GM21825 (cell line): ENCODE measurements at regions not wholly inside any gene's neighbourhood (a gene's known extent, or its start where the extent isn't known, plus 50 kb on each side); places are given as distances from the start of the nearest gene placed in this dataset.

Source experiments
- ATAC-seq: cut with Tn5 transposase; IDR thresholded peaks from one replicate; pipeline ENCODE4 v1.9.1; 2021; ENCODE audit warnings: mild to moderate bottlenecking, moderate library complexity; ENCODE audit not compliant: unreplicated experiment

GRCh38 chr1:55703726-55704363, 488.7 kb upstream of the USP24 start:
- ATAC-seq = no peak

GRCh38 chr1:55702064-55702463, 486.9 kb upstream of the USP24 start:
- ATAC-seq = no peak

DNA sequence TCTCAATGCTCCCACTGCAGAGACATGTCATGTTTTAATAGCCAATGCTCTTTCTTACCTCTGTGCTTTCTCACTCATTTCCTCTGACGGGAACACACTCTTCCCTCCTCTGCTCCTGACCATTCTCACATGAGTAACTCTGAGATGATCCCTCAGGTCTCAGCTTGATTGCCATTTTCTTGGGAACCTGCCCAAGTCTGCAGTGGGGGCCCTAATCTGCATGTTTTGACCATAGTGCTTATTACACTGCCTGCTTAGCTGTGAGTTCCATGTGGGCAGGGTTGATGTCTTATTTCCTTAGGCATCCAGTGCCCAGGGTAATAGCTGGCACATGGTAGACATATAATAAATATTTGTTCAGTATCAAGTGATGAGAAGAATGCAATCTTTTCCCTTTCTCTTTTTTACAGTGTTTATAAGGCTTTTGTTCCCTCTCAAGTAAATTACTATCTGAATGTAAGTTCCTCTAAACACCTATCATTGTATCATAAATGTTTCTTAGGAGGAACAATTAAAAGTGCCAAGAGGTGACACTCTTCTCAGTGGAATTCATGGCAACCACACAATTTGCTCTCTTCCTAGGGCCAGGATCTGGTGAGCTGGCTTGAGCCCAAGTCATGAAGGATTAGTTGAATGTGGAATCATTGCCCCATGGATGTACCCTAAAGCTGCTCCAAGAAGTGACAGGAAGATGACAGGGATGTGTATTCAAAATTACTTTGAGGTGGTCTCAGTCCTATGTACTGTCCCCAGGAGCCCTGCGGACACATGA, 485.4 kb upstream of the USP24 start:
- no peak for ATAC-seq

GRCh38 chr1:55699228-55699627, 484.1 kb upstream of the USP24 start:
- ATAC-seq = no peak

GRCh38 chr1:55697997-55698535, 482.9 kb upstream of the USP24 start:
- ATAC-seq = no peak

DNA sequence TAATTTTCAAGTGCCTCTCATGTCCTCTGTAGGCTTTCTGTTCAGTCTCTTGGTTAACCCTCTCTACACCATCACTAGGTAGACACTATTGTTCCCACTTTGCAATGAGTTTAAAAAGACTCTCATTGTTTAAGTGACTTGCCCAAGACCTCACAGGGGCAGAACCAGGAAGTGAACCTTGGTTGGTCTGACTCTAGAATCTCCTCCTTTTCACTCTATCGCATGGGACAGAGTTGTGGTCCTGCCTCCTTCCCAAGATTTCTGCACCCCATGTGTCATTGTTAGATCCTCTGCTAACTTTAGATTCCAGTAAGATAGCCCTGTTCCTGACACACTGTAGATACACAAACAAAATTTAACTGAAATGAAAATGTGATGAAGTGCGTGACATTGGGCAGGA, 481.7 kb upstream of the USP24 start:
- ATAC-seq = no peak

DNA sequence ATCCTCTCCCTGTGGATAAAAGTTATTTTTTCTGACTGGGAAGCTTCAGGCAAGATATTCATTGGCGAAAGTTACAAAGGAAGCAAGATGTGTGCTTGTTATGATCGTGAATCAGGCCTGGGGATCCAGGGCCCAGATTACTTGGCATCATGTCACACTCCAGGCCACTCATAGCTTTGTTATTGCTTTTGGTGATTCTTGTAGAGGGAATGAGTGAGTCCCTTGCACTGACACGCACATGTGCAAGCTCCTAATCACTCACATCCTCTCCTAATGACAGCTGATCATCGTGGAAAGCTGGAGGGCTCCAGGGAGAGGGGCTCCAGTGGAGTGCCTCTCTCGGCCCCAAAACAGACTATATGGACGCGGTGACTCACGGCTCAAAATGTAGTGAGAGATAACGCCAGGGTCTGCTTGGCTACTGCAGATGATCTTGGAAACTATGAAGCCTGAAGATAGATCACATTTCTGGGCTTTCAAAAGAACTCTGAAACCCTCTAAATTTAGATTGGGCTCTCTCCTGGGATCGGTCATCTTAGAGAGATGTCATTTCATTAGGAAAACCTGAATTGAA, 481.1 kb upstream of the USP24 start:
- ATAC-seq = no peak

GRCh38 chr1:55695552-55695951, 480.4 kb upstream of the USP24 start:
- ATAC-seq = no peak

DNA sequence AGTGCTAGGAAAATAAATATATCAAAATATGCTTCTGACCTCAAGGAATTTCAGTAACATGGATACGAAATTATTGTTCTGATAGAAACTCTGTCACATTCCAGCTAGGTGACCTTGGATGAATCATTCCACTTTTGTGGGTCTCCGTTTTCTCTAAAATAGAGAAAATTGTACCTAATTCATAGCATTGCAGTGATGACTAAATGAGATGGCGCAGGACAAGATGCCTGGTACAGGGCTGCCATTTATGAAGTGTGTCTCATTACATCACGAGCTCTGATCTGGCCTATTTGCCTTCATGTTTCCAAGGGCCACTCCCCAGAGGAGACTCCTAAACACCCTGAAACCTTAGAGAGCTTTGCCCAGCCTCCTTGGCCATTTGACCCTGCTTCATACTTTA, 480.0 kb upstream of the USP24 start:
- ATAC-seq = no peak

DNA sequence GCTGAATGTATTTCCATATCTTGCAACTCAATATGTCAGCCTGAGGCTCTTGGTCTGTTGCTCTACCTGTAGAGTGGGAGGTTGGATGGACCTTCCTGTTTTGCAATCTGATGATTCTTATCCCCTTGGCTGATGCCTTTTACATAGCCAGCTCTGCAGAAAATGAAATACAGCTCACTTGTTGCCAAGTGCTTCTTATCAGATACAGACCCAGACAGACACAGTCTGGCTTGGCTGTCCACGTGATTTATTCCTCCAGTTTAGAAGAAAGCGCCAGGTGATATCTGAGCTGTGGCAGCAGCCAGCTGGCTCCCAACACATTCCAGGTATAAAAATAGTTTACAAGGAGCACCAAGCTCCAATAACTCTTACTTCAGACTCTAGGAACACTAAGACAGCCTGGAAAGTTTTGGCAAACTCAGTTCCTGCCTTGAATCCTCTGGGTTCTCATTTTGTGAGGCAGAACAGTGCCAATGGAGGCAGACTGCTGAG, 479.2 kb upstream of the USP24 start:
- ATAC-seq = no peak

- ATAC-seq = no peak
Observed at GRCh38 chr1:55692726-55693125, 477.6 kb upstream of the USP24 start.

DNA sequence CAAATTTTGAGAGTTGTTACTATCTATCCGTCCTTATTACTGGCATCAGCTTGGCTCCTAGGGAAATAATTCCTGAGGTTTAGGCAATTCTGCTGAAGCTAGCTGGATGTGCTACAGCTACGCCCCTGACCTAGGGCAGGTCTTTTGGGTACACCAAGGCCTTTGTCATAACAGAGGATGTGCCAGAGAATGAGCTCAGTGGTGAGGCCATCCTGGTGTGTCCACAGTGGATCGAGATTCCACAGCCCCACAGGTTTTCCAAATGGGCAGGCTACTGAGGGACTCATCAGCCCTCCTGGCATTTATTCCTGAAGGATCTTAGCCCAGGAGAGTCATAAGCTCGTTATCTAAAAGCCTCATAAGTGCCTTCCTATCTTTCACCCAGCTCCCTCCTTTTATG, 475.2 kb upstream of the USP24 start:
- ATAC-seq = no peak

DNA sequence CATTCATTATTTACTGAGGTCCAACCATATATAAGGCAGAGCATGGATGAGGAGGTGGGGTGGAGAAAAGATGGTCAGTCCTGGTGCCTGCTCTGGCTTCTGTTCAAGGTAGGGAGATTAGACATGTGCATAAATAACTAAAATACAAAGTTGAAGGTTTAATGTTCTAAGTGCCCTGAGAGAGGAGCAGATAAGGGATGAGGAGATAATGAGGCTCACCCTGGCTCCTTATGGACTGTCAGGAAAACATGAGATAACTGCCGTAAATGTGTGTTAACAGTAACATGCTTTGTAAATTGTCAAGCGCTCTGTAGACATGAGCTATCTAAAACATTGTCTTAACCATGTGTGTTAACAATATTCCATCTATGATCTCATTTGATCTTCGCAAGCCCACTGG, 474.6 kb upstream of the USP24 start:
- no peak for ATAC-seq

- no peak for ATAC-seq
Observed at GRCh38 chr1:55685560-55685959, 470.4 kb upstream of the USP24 start.

- no peak for ATAC-seq
Observed at GRCh38 chr1:55684131-55684650, 469.0 kb upstream of the USP24 start.

DNA sequence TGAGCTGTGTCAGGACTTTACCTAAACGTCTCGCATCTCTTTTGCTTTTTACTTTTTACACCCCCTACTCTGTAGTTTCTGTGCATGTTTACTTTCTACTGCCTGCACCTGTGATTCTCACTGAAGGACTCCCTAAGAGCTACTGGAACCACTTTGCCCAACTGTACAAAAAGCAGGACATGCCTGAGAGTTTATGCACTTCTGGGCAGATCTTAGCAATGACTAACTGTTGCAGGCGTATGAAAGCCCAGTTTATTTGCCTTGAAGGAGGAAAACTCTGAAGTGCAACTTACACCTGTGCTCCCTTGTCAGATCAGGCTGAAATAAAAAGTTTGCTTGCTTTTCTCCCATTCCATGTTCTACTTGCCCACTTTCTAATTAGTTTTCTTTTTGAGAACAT, 467.0 kb upstream of the USP24 start:
- ATAC-seq = no peak

- no peak for ATAC-seq
Observed at GRCh38 chr1:55679971-55680370, 464.8 kb upstream of the USP24 start.

- ATAC-seq = no peak
Observed at GRCh38 chr1:55673416-55673815, 458.3 kb upstream of the USP24 start.

DNA sequence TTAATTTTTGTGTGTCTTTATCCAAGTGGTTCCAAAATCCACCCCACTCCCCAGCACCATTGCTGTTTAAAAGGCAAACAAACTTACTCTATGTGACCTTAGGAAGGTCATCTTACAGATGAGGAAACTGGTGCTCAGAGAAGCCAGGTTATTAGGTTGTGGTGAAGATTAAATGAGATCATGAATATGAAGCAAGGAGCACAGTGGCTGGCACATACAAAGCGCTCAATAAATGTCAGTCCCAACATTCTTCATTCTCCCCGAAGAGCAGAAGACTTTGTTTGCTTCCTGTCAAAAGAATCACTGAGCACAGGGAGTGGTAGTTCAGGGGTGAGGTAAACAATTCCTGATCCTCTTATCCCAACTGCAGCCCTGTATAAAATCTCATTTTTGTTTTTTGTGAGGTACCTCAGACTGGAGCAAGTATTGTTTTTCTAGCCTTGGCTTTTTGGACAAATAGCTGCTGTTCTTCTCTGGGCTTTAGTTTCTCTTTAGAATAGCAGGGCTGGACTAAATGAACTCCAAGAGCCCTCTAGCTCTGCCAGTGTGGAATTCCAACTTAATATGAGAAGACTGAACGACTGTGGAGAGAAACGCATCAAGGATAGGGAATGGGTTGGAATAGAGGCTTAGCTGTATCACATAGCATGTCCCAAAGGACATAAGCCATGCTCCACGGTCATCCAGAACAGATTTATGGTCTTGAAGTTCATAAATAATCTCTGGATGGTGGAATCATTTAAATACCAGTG, 455.3 kb upstream of the USP24 start:
- no peak for ATAC-seq

GRCh38 chr1:55669293-55669692, 454.1 kb upstream of the USP24 start:
- ATAC-seq = no peak

DNA sequence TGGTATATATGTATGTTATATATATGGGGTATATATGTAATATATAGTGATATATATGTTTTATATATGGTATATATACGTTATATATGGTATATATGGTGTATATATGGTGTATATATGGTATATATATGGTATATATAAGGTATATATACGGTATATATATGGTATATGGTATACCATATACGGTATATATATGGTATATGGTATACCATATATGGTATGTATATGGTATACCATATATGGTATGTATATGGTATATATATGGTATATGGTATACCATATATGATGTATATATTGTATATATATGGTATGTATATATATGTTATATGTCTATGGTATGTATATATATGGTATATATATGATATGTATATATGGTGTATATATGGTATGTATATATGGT, 447.7 kb upstream of the USP24 start:
- no peak for ATAC-seq
